WTC11 (cell line): ENCODE measurements at regions not wholly inside any gene's neighbourhood (a gene's known extent, or its start where the extent isn't known, plus 50 kb on each side); places are given as distances from the start of the nearest gene placed in this dataset.

Source experiments
- ATAC-seq: fragments of 200-7000 bp; cut with Tn5 transposase; 2 replicates; pipeline ENCODE4 v1.10.0; 2021; ENCODE audit warnings: mild to moderate bottlenecking, moderate library complexity
- CTCF ChIA-PET: fragments of 300-600 bp; sonication (Branson Sonifier 250); formaldehyde crosslinking; loops from one replicate; lab custom pipeline; 2021; ENCODE audit warnings: antibody characterized with exemption; lab: Charles Lee
- POLR2A ChIA-PET: fragments of 350-600 bp; sonication (Branson Sonifier 250); formaldehyde crosslinking; loops from one replicate; lab custom pipeline; 2021; ENCODE audit warnings: antibody characterized with exemption; lab: Charles Lee
- DNase-seq: peaks from one replicate; pipeline ENCODE4 v3.0.0; 2021; ENCODE audit warnings: low spot score
- H3K27ac Mint-ChIP-seq: 2 replicates; pipeline ENCODE4 v1.8.0; 2021; ENCODE audit warnings: mixed read lengths
- H3K27me3 Mint-ChIP-seq: 2 replicates; pipeline ENCODE4 v1.8.0; 2021; ENCODE audit warnings: low read depth, mild to moderate bottlenecking, moderate library complexity, mixed read lengths
- H3K36me3 Mint-ChIP-seq: 2 replicates; pipeline ENCODE4 v1.8.0; 2021; ENCODE audit warnings: mixed read lengths
- H3K4me1 Mint-ChIP-seq: 2 replicates; pipeline ENCODE4 v1.8.0; 2022; ENCODE audit warnings: mixed read lengths
- H3K4me3 Mint-ChIP-seq: 2 replicates; pipeline ENCODE4 v1.8.0; 2021; ENCODE audit warnings: mild to moderate bottlenecking, moderate library complexity, mixed read lengths
- H3K9me3 Mint-ChIP-seq: 2 replicates; pipeline ENCODE4 v1.8.0; 2021; ENCODE audit warnings: mixed read lengths
- CDX4 ChIP-seq: fragments of 250-450 bp; sonication (Bioruptor Pico); IDR thresholded peaks from 2 replicates; pipeline ENCODE4 v1.9.0; 2021; ENCODE audit warnings: moderate library complexity, mild to moderate bottlenecking, inconsistent platforms, borderline replicate concordance
- CREM ChIP-seq: sonication (generic); formaldehyde crosslinking; IDR thresholded peaks from 2 replicates; pipeline ENCODE4 v1.8.1; 2022; ENCODE audit warnings: mild to moderate bottlenecking, missing genetic modification reagents, moderate library complexity
- CTCF ChIP-seq: fragments of 200-600 bp; IDR thresholded peaks from 2 replicates; pipeline ENCODE4 v1.8.0; 2022; ENCODE audit warnings: antibody characterized with exemption
- E2F1 ChIP-seq: sonication (generic); formaldehyde crosslinking; IDR thresholded peaks from 2 replicates; pipeline ENCODE4 v1.8.0; 2022; ENCODE audit warnings: mild to moderate bottlenecking, missing genetic modification reagents
- E2F5 ChIP-seq: sonication (generic); formaldehyde crosslinking; IDR thresholded peaks from 2 replicates; pipeline ENCODE4 v1.8.1; 2022; ENCODE audit warnings: mild to moderate bottlenecking, moderate library complexity, missing genetic modification reagents
- FOXK1 ChIP-seq: sonication (generic); formaldehyde crosslinking; IDR thresholded peaks from 2 replicates; pipeline ENCODE4 v1.8.0; 2022; ENCODE audit warnings: mild to moderate bottlenecking, moderate library complexity, missing genetic modification reagents
- FOXP1 ChIP-seq: sonication (generic); formaldehyde crosslinking; IDR thresholded peaks from 2 replicates; pipeline ENCODE4 v1.8.0; 2022; ENCODE audit warnings: missing genetic modification reagents, mild to moderate bottlenecking, moderate library complexity, borderline replicate concordance
- GABPB1 ChIP-seq: sonication (generic); formaldehyde crosslinking; IDR thresholded peaks from 2 replicates; pipeline ENCODE4 v1.8.1; 2023; ENCODE audit warnings: mild to moderate bottlenecking, missing genetic modification reagents
- GTF2I ChIP-seq: fragments of 250-450 bp; sonication (Bioruptor Pico); conservative IDR thresholded peaks from 2 replicates; pipeline ENCODE4 v1.4.0; 2021; ENCODE audit warnings: mild to moderate bottlenecking
- IRF2 ChIP-seq: sonication (generic); formaldehyde crosslinking; IDR thresholded peaks from 2 replicates; pipeline ENCODE4 v1.8.0; 2022; ENCODE audit warnings: low read depth, missing genetic modification reagents, borderline replicate concordance
- MXD4 ChIP-seq: fragments of 250-450 bp; sonication (Bioruptor Pico); IDR thresholded peaks from 2 replicates; pipeline ENCODE4 v1.8.0; 2021; ENCODE audit warnings: mild to moderate bottlenecking, moderate library complexity, borderline replicate concordance
- RELA ChIP-seq: sonication (generic); formaldehyde crosslinking; IDR thresholded peaks from 2 replicates; pipeline ENCODE4 v1.8.1; 2022; ENCODE audit warnings: missing genetic modification reagents, mild to moderate bottlenecking, borderline replicate concordance
- SOX15 ChIP-seq: fragments of 250-450 bp; sonication (Bioruptor Pico); IDR thresholded peaks from 2 replicates; pipeline ENCODE4 v1.9.0; 2021; ENCODE audit warnings: mild to moderate bottlenecking
- SP1 ChIP-seq: sonication (generic); formaldehyde crosslinking; conservative IDR thresholded peaks from 2 replicates; pipeline ENCODE4 v1.8.1; 2022; ENCODE audit warnings: missing genetic modification reagents
- TEAD4 ChIP-seq: sonication (generic); formaldehyde crosslinking; IDR thresholded peaks from 2 replicates; pipeline ENCODE4 v1.8.0; 2022; ENCODE audit warnings: mild to moderate bottlenecking, missing genetic modification reagents
- USF1 ChIP-seq: sonication (generic); formaldehyde crosslinking; IDR thresholded peaks from 2 replicates; pipeline ENCODE4 v1.8.0; 2022; ENCODE audit warnings: mild to moderate bottlenecking, missing genetic modification reagents
- ZMAT4 ChIP-seq: fragments of 250-450 bp; sonication (Bioruptor Pico); IDR thresholded peaks from 2 replicates; pipeline ENCODE4 v1.9.0; 2021; ENCODE audit warnings: mild to moderate bottlenecking
- ZNF219 ChIP-seq: sonication (generic); formaldehyde crosslinking; IDR thresholded peaks from 2 replicates; pipeline ENCODE4 v1.8.0; 2023; ENCODE audit warnings: missing genetic modification reagents, mild to moderate bottlenecking, borderline replicate concordance
- ZNF281 ChIP-seq: sonication (generic); formaldehyde crosslinking; IDR thresholded peaks from 2 replicates; pipeline ENCODE4 v1.8.0; 2023; ENCODE audit warnings: mild to moderate bottlenecking, missing genetic modification reagents
- ZNF317 ChIP-seq: sonication (generic); formaldehyde crosslinking; IDR thresholded peaks from 2 replicates; pipeline ENCODE4 v1.8.1; 2023; ENCODE audit warnings: low read depth, mild to moderate bottlenecking, moderate library complexity, missing genetic modification reagents, borderline replicate concordance
- ZNF512 ChIP-seq: sonication (generic); formaldehyde crosslinking; IDR thresholded peaks from 2 replicates; pipeline ENCODE4 v1.8.1; 2022; ENCODE audit warnings: missing genetic modification reagents, borderline replicate concordance
- ZNF671 ChIP-seq: fragments of 250-450 bp; sonication (Bioruptor Pico); IDR thresholded peaks from 2 replicates; pipeline ENCODE4 v1.8.0; 2021; ENCODE audit warnings: mild to moderate bottlenecking

GRCh38 chr4:113827285-113827684, 65.7 kb upstream of the CAMK2D start (continued):
- no peak for TF ChIP-seq E2F5 (CRISPR knock-in tag)
- no peak for TF ChIP-seq GABPB1 (CRISPR knock-in tag)
- no peak for TF ChIP-seq ZNF219 (CRISPR knock-in tag)
- TF ChIP-seq ZNF317 (CRISPR knock-in tag): no peak
- TF ChIP-seq SP1 (CRISPR knock-in tag): no peak
- no peak for TF ChIP-seq USF1 (CRISPR knock-in tag)
- no peak for TF ChIP-seq SOX15 (CRISPR knock-in tag)
- TF ChIP-seq ZMAT4 (CRISPR knock-in tag): no peak
- no peak for TF ChIP-seq CDX4

GRCh38 chr4:113826421-113826820, 64.9 kb upstream of the CAMK2D start:
- ChIA-PET CTCF (interaction anchor here (0.6 to 1.2 kb wide), 2 partner anchors 121 to 278 kb away, joined by 3 read pairs; no protein-coding TSS in a partner anchor), POLR2A (no interaction called here)
- Mint-ChIP-seq H3K4me3 (no peak overlapping the region), H3K27ac (no peak overlapping the region), H3K27me3 (no peaks in the 10 kb centered on the region), H3K4me1 (peaks cover 3% of the 10 kb centered on the region), H3K9me3 (no peaks in the 10 kb centered on the region), H3K36me3 (no peaks in the 10 kb centered on the region)
- ATAC-seq: no peak
- TF ChIP-seq SP1 (CRISPR knock-in tag) (no peak), ZMAT4 (CRISPR knock-in tag) (no peak), ZNF671 (no peak), TEAD4 (CRISPR knock-in tag) (no peak), MXD4 (CRISPR knock-in tag) (no peak), FOXK1 (CRISPR knock-in tag) (no peak), FOXP1 (CRISPR knock-in tag) (no peak), CREM (no peak)
- DNase-seq: no peak

GRCh38 chr4:113825272-113825671, 63.7 kb upstream of the CAMK2D start:
- ChIA-PET POLR2A (interaction anchor here (0.5 kb wide), 1 partner anchor 16 kb away, joined by 7 read pairs; no protein-coding TSS in a partner anchor), CTCF (interaction anchor here (1.2 to 1.5 kb wide), 2 partner anchors 43 to 277 kb away, joined by 3 read pairs; no protein-coding TSS in a partner anchor)
- no peaks in the 10 kb centered on the region for H3K9me3 Mint-ChIP-seq
- no peaks in the 10 kb centered on the region for H3K36me3 Mint-ChIP-seq
- peaks cover 2% of the 10 kb centered on the region for H3K4me1 Mint-ChIP-seq
- H3K27ac Mint-ChIP-seq: no peak overlapping the region
- DNase-seq (no peak), ATAC-seq (no peak)
- H3K27me3 Mint-ChIP-seq: no peaks in the 10 kb centered on the region
- H3K4me3 Mint-ChIP-seq: no peak overlapping the region
- TF ChIP-seq E2F1 (no peak), ZNF281 (CRISPR knock-in tag) (no peak), IRF2 (CRISPR knock-in tag) (no peak), CTCF (no peak), GTF2I (no peak), RELA (CRISPR knock-in tag) (no peak), FOXK1 (CRISPR knock-in tag) (no peak), ZNF512 (CRISPR knock-in tag) (no peak)
